Lower leg skin (tissue), 3 donors: ENCODE measurements at regions not wholly inside any gene's neighbourhood (a gene's known extent, or its start where the extent isn't known, plus 50 kb on each side); places are given as distances from the start of the nearest gene placed in this dataset.

Experiments used
- CTCF ChIP-seq, 3 donors: fragments of 450-650 bp; IDR thresholded peaks; one replicate each; pipeline ENCODE4 v1.5.1; 2016; ENCODE audit warnings: antibody characterized with exemption in 3 of 3, mild to moderate bottlenecking in 3 of 3, moderate library complexity in 2 of 3
- POLR2A ChIP-seq, 2 donors: fragments of 450-650 bp; IDR thresholded peaks; one replicate each; pipeline ENCODE4 v1.6.1; 2016 to 2017; ENCODE audit warnings: antibody characterized with exemption in 2 of 2, mild to moderate bottlenecking in 1 of 2, moderate library complexity in 1 of 2

GRCh38 chr9:4932681-4933080 lies 52.4 kb upstream of the JAK2 start:
- TF ChIP-seq CTCF (IDR thresholded peaks at IDR 0.05), result no peak
- TF ChIP-seq POLR2A (IDR thresholded peaks at IDR 0.05), result no peak
